ENCODE measurements at regions not wholly inside any gene's neighbourhood (a gene's known extent, or its start where the extent isn't known, plus 50 kb on each side); places are given as distances from the start of the nearest gene placed in this dataset.
"Not testable (repeated sequence)": the region's sequence is repeated elsewhere in the genome, so short reads cannot be mapped to it uniquely, and the experiment has no call there.

DNA sequence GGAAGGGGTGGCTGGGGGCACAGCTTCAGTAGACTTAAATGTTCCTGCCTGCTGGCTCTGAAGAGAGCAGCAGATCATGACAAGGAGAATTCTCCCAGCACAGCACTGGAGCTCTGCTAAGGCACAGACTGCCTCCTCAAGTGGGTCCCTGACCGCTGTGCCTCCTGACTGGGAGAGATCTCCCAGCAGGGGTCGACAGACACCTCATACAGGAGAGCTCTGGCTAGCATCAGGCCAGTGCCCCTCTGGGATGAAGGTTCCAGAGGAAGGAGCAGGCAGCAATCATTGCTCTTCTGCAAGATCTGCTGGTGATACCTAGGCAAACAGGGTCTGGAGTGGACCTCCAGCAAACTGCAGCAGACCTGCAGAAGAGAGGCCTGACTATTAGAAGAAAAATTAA, 877.5 kb upstream of the CRIM1 start:
- TF ChIP-seq CTCF (IDR thresholded peaks at IDR 0.05; ENCODE audit: low read depth, low read length); POLR2A (IDR thresholded peaks at IDR 0.05; ENCODE audit: extremely low read depth, insufficient read length): not testable (repeated sequence)
